Ureter (tissue), 1 donor: ENCODE measurements at regions not wholly inside any gene's neighbourhood (a gene's known extent, or its start where the extent isn't known, plus 50 kb on each side); places are given as distances from the start of the nearest gene placed in this dataset.
A peak's percentile ranks its signal among the peaks of the same experiment; 100 is the strongest.

Source experiments
- DNase-seq: peaks from one replicate; pipeline ENCODE4 v3.0.0-alpha.2; 2020; ENCODE audit warnings: low spot score
- donor health status: DM: yes; HTN: yes; CAD: no.

DNA sequence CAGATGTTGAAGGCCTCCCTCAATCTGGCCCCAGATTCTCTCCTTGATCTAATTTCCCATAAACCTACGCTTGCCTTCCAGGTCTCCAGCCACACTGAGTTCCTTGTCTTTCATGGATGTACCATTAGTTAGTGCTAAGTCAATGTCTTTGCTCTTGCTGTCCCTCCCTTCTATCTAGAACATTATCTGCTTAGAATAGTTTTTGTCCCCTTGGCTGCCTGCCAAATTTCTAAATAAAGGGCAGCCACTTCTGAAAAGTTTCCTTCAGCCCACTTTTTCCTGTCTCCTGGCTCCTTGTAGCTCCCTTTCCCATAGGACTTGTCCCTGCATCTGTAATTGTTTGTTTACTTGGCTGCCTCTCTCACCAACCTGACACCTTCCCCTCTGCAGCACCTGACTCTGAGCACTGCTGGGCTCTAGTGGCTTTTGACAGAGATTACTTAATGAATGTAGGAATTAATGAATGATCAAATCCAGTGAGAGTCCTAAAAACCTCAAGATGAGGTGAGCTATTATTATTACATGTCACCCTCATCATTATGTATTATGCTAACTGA, 58.3 kb downstream of the CXCL12 start:
- no peak for DNase-seq

DNA sequence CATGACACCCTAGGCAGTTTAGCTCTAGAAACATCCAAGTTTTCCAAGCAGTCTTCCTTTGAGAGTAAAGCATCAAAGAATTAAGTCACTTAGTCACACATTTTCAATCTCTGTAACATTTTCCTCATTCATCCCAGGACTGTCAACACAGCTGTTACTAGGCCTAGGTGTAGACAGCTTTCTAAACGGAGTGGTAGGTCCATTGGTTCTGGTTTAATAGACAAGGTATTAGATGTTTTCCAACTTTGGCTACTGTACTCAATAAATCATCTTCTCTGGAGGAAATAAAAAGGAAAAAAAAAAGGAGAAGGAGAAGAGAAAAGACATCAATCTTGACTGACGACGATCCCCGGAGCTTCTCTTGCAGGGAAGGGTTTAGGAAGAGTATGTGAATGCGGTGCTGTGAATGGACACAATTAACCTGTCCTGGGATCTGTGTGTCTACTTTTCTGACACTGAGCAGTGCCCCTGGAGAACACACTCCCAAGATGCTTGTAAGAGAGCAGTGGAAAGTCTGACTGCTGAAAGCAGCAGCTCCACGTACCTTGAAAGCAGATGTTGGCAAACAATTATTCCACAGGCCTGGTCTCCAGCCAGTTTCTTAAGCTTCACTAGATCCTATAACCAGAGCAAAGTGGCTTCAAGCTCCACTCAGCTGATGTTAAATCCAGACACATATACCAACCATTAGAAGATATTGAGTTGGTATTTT, 59.1 kb downstream of the CXCL12 start:
- DNase-seq = no peak

GRCh38 chr10:44325157-44325556, 59.7 kb downstream of the CXCL12 start:
- DNase-seq = no peak

GRCh38 chr10:44323838-44324237, 61.1 kb downstream of the CXCL12 start:
- DNase-seq = no peak

- no peak for DNase-seq
Observed at GRCh38 chr10:44322137-44322536, 62.8 kb downstream of the CXCL12 start.

- DNase-seq = no peak
Observed at GRCh38 chr10:44320756-44321155, 64.1 kb downstream of the CXCL12 start.

- DNase-seq = no peak
Observed at GRCh38 chr10:44317856-44318255, 67.0 kb downstream of the CXCL12 start.

- no peak for DNase-seq
Observed at GRCh38 chr10:44316922-44317215, 68.0 kb downstream of the CXCL12 start.

DNA sequence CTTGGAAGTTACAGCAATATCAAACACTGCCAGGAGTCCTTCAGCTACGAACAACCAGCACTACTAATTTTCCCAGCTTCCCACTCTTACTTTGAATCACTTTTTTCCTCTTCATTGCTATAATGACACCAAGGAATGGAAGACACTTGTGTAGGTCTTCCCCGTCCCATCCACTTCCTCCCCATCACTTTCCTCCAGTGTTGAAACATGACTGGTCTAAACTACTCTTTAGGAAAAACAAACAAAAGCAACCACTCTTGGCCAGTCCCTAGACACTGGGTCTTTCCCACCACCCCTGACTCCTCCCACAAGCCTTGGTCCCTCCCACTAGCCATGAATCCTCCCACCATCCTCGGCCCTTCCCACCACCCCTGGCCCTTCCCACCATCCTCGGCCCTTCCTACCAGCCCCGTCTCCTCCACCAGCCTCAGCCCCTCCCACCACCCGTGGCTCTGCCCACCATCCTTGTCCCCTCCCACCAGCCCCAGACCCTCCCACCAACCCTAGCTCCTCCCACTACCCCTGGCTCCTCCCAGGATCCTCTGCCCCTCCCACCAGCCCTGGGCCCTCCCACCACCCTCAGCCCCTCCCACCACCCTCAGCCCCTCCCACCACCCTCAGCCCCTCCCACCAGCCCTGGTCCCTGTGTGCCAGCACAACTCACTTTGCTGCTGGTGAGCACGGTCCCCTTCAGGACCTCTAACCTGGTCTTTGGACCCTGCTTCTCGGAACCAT, 68.5 kb downstream of the CXCL12 start:
- DNase-seq = no peak

- no peak for DNase-seq
Observed at GRCh38 chr10:44314802-44315460, 70.0 kb downstream of the CXCL12 start.

DNA sequence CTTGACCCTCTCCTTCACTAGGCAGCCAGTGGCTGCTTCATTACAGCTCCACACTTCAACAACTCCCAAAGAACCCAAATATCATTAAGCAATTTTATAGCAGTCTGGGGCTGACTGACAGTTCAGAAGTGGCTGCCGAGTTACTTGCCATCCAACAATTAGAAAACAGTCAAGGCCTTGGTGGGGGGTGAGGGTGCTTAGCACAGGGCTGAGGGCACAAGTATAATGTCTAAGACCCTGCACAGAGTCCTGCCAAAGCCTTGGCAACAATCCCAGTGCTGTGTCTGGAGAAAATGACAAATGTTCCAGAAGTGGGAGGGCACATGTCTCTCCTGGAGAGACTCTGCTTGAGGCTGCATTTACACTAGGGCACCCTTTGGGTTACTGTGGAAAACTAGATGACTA, 71.1 kb downstream of the CXCL12 start:
- no peak for DNase-seq

GRCh38 chr10:44312401-44312800, 72.5 kb downstream of the CXCL12 start:
- DNase-seq = no peak

GRCh38 chr10:44311563-44312051, 73.3 kb downstream of the CXCL12 start:
- no peak for DNase-seq

GRCh38 chr10:44310762-44311562, 73.9 kb downstream of the CXCL12 start:
- peak; percentile 88 for DNase-seq

GRCh38 chr10:44309939-44310761, 74.7 kb downstream of the CXCL12 start:
- no peak for DNase-seq

GRCh38 chr10:44309361-44309760, 75.5 kb downstream of the CXCL12 start:
- DNase-seq = no peak

GRCh38 chr10:44308935-44309334, 76.0 kb downstream of the CXCL12 start:
- DNase-seq = no peak

GRCh38 chr10:44307691-44308090, 77.2 kb downstream of the CXCL12 start:
- DNase-seq = no peak

DNA sequence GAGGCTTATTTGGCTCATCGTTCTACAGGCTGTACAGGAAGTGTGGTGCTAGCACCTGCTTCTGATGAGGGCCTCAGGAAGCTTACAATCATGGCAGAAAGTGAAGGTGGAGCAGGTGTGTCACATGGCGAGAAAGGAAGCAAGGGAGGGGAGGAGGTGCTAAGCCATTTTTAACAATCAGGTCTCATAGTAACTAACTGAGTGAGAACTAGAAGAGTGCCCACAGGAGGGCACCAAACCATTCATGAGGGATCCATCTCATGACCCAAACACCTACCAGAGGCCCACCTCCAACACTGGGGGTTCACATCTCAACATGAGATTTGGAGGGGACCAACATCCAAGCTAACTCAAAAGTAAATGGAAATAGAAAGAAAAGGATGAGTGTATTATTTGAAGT, 78.1 kb downstream of the CXCL12 start:
- no peak for DNase-seq

GRCh38 chr10:44306147-44306710, 78.7 kb downstream of the CXCL12 start:
- no peak for DNase-seq
